22Rv1 (cell line): ENCODE measurements at regions not wholly inside any gene's neighbourhood (a gene's known extent, or its start where the extent isn't known, plus 50 kb on each side); places are given as distances from the start of the nearest gene placed in this dataset.

Experiments used
- ZFX ChIP-seq: fragments of 450-650 bp; IDR thresholded peaks from 2 replicates; pipeline ENCODE4 v1.6.1; 2017; ENCODE audit warnings: antibody characterized with exemption, borderline replicate concordance
- TF ChIP-seq, protein P1 (sequence below): fragments of 450-650 bp; IDR thresholded peaks from 2 replicates; pipeline ENCODE4 v1.5.1; 2017; ENCODE audit warnings: mild to moderate bottlenecking

DNA sequence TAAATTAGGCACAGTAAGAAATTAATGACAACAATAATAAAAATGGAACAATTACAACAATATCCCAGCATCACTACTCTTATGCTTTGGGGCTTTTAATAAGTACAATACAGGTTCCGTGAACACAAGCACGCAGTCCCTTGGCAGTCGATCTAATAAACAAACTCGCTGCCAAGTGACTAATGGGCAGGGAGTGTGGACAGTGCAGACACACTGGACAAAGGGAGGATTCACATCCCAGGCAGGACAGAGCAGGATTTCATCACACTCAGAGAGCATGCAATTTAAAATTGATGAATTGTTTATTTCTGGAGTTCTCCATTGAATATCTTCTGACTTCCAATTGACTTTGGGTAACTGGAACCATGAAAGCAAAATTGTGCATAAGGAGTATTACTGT lies 524.1 kb upstream of the CFAP20DC start:
- TF ChIP-seq, protein P1, sequence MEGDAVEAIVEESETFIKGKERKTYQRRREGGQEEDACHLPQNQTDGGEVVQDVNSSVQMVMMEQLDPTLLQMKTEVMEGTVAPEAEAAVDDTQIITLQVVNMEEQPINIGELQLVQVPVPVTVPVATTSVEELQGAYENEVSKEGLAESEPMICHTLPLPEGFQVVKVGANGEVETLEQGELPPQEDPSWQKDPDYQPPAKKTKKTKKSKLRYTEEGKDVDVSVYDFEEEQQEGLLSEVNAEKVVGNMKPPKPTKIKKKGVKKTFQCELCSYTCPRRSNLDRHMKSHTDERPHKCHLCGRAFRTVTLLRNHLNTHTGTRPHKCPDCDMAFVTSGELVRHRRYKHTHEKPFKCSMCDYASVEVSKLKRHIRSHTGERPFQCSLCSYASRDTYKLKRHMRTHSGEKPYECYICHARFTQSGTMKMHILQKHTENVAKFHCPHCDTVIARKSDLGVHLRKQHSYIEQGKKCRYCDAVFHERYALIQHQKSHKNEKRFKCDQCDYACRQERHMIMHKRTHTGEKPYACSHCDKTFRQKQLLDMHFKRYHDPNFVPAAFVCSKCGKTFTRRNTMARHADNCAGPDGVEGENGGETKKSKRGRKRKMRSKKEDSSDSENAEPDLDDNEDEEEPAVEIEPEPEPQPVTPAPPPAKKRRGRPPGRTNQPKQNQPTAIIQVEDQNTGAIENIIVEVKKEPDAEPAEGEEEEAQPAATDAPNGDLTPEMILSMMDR, result no peak
- no peak for TF ChIP-seq ZFX
